Chondrocyte (in vitro differentiated cells): ENCODE measurements at regions not wholly inside any gene's neighbourhood (a gene's known extent, or its start where the extent isn't known, plus 50 kb on each side); places are given as distances from the start of the nearest gene placed in this dataset.

Experiments
- DNase-seq: peaks from one replicate; pipeline ENCODE4 v3.0.0; 2021; ENCODE audit warnings: mixed read lengths, low spot score
- H3K27ac Mint-ChIP-seq: one replicate; pipeline ENCODE4 v1.8.0; 2021; ENCODE audit warnings: mild to moderate bottlenecking, moderate library complexity, mixed read lengths; ENCODE audit not compliant: unreplicated experiment
- H3K27me3 Mint-ChIP-seq: 2 replicates; pipeline ENCODE4 v1.8.0; 2021; ENCODE audit warnings: low read depth, mixed read lengths
- H3K36me3 Mint-ChIP-seq: 2 replicates; pipeline ENCODE4 v1.8.0; 2021; ENCODE audit warnings: low read depth, mixed read lengths
- H3K4me1 Mint-ChIP-seq: 2 replicates; pipeline ENCODE4 v1.8.0; 2021; ENCODE audit warnings: low read depth, mild to moderate bottlenecking, mixed read lengths
- H3K4me3 Mint-ChIP-seq: one replicate; pipeline ENCODE4 v1.8.0; 2021; ENCODE audit warnings: mild to moderate bottlenecking, moderate library complexity, mixed read lengths; ENCODE audit not compliant: unreplicated experiment
- H3K9me3 Mint-ChIP-seq: 2 replicates; pipeline ENCODE4 v1.8.0; 2021; ENCODE audit warnings: low read depth, mixed read lengths
- CTCF ChIP-seq: fragments of 200-600 bp; sonication (generic); IDR thresholded peaks from 2 replicates; pipeline ENCODE4 v1.5.0; 2021; ENCODE audit warnings: antibody characterized with exemption, mild to moderate bottlenecking, moderate library complexity

- peaks cover 5% of the 10 kb centered on the region for H3K27me3 Mint-ChIP-seq
- no peak for TF ChIP-seq CTCF
- no peaks in the 10 kb centered on the region for H3K9me3 Mint-ChIP-seq
- H3K4me3 Mint-ChIP-seq = no peak overlapping the region
- H3K36me3 Mint-ChIP-seq = no peaks in the 10 kb centered on the region
- no peak for DNase-seq
- no peaks in the 10 kb centered on the region for H3K4me1 Mint-ChIP-seq
- no peak overlapping the region for H3K27ac Mint-ChIP-seq
Measured at GRCh38 chr4:136078976-136079375, 1453.3 kb downstream of the PCDH18 start.

GRCh38 chr4:136056748-136057147 is 1475.5 kb downstream of the PCDH18 start:
- H3K36me3 Mint-ChIP-seq = no peaks in the 10 kb centered on the region
- TF ChIP-seq CTCF = no peak
- no peak overlapping the region for H3K4me3 Mint-ChIP-seq
- no peak overlapping the region for H3K27ac Mint-ChIP-seq
- no peaks in the 10 kb centered on the region for H3K4me1 Mint-ChIP-seq
- DNase-seq = no peak
- H3K9me3 Mint-ChIP-seq = no peaks in the 10 kb centered on the region
- H3K27me3 Mint-ChIP-seq = no peaks in the 10 kb centered on the region

GRCh38 chr4:136055360-136055759 is 1476.9 kb downstream of the PCDH18 start:
- no peaks in the 10 kb centered on the region for H3K27me3 Mint-ChIP-seq
- H3K4me3 Mint-ChIP-seq = no peak overlapping the region
- no peaks in the 10 kb centered on the region for H3K36me3 Mint-ChIP-seq
- H3K4me1 Mint-ChIP-seq = no peaks in the 10 kb centered on the region
- H3K9me3 Mint-ChIP-seq = no peaks in the 10 kb centered on the region
- no peak overlapping the region for H3K27ac Mint-ChIP-seq
- no peak for DNase-seq
- TF ChIP-seq CTCF = no peak

- Mint-ChIP-seq H3K36me3 (no peaks in the 10 kb centered on the region), H3K27ac (no peak overlapping the region), H3K9me3 (peaks cover 3% of the 10 kb centered on the region), H3K4me3 (no peak overlapping the region), H3K4me1 (no peaks in the 10 kb centered on the region), H3K27me3 (no peaks in the 10 kb centered on the region)
- TF ChIP-seq CTCF = no peak
- no peak for DNase-seq
Measured at GRCh38 chr4:136036744-136037143, 1495.5 kb downstream of the PCDH18 start.

- TF ChIP-seq CTCF = no peak
- no peaks in the 10 kb centered on the region for H3K4me1 Mint-ChIP-seq
- H3K27me3 Mint-ChIP-seq = no peaks in the 10 kb centered on the region
- H3K27ac Mint-ChIP-seq = no peak overlapping the region
- no peak overlapping the region for H3K4me3 Mint-ChIP-seq
- DNase-seq = no peak
- no peaks in the 10 kb centered on the region for H3K36me3 Mint-ChIP-seq
- peaks cover 10% of the 10 kb centered on the region for H3K9me3 Mint-ChIP-seq
Measured at GRCh38 chr4:136032391-136032790, 1499.9 kb downstream of the PCDH18 start.
